K562 (cell line): ENCODE measurements at regions not wholly inside any gene's neighbourhood (a gene's known extent, or its start where the extent isn't known, plus 50 kb on each side); places are given as distances from the start of the nearest gene placed in this dataset.

Source experiments
- ATAC-seq: fragments of 200-7000 bp; cut with Tn5 transposase; 3 replicates; pipeline ENCODE4 v1.9.1; 2020; ENCODE audit warnings: moderate library complexity
- BruUV-seq: library from RNA; stranded (reverse); fragments of 400-500 nt; replicated peaks from 2 replicates; lab custom pipeline; 2021; lab: Mats Ljungman, UMichigan
- CTCF ChIA-PET: fragments of 300-600 bp; formaldehyde crosslinking; extraction: SDS; loops from one replicate; lab custom pipeline; 2021; ENCODE audit warnings: low intra/inter-chr PET ratio; lab: Yijun Ruan, JAX
- POLR2A ChIA-PET: fragments of 300-600, 350-650 bp; sonication (Branson Sonifier 250); formaldehyde crosslinking; extraction: SDS; loops from one replicate; lab custom pipeline; 2021; ENCODE audit warnings: antibody characterized with exemption, inconsistent platforms; lab: Yijun Ruan, JAX
- DNase-seq, 4 experiments: peaks; one replicate each; pipeline versions ENCODE4 v3.0.0 to v3.0.0-alpha.2; 2011 to 2018; ENCODE audit warnings: low spot score in 3 of 4, mixed read lengths in 3 of 4; ENCODE audit errors: extremely low read depth in 1 of 4
- FAIRE-seq: peaks from 2 replicates; lab custom pipeline; 2011; peaks lifted over from hg19 to GRCh38; lab: Jason Lieb, UNC
- H2AFZ ChIP-seq: 2 replicates; pipeline ENCODE4 v1.6.0; 2011; ENCODE audit warnings: low read depth, low read length, control low read depth, inconsistent platforms
- H3K27ac ChIP-seq: fragments of 200-600 bp; 3 replicates; pipeline ENCODE4 v1.8.0; 2011; ENCODE audit warnings: low read depth, mild to moderate bottlenecking, control low read depth, inconsistent platforms, low read length, moderate library complexity, mixed read lengths; ENCODE audit errors: extremely low read depth
- H3K27me3 ChIP-seq, 2 experiments: fragments of 300-600 bp in 1 of 2; 2 replicates in 1 of 2; 3 replicates in 1 of 2; pipeline versions ENCODE4 v1.6.0 to v1.8.0; 2011; ENCODE audit warnings: inconsistent platforms in 2 of 2, low read length in 2 of 2, mild to moderate bottlenecking in 1 of 2, mixed read lengths in 1 of 2, moderate library complexity in 1 of 2; ENCODE audit not compliant: control insufficient read depth in 2 of 2, insufficient read depth in 2 of 2
- H3K36me3 ChIP-seq: fragments of 300-600 bp; 3 replicates; pipeline ENCODE4 v1.8.0; 2011; ENCODE audit warnings: mild to moderate bottlenecking, low read length, inconsistent platforms; ENCODE audit not compliant: control insufficient read depth, insufficient read depth
- H3K4me1 ChIP-seq, 2 experiments: fragments of 200-600 bp in 1 of 2; replicated peaks in 1 of 2; 2 replicates in 1 of 2; 3 replicates in 1 of 2; pipeline versions ENCODE4 v1.5.1 to v1.8.0; 2011; ENCODE audit warnings: inconsistent platforms in 2 of 2, low read length in 2 of 2, mild to moderate bottlenecking in 1 of 2, mixed read lengths in 1 of 2, moderate library complexity in 1 of 2; ENCODE audit not compliant: control insufficient read depth in 2 of 2, insufficient read depth in 2 of 2
- H3K4me2 ChIP-seq: 2 replicates; pipeline ENCODE4 v1.6.1; 2011; ENCODE audit warnings: low read length, control low read depth, inconsistent platforms, mixed read lengths; ENCODE audit not compliant: insufficient read depth
- H3K4me3 ChIP-seq: fragments of 200-600 bp; sonication (generic), shearing (Covaris generic); 2 replicates; pipeline ENCODE4 v1.5.1; 2016; ENCODE audit warnings: control low read depth, inconsistent platforms
- H3K79me2 ChIP-seq: fragments of 200-600 bp; 3 replicates; pipeline ENCODE4 v1.8.0; 2011; ENCODE audit warnings: low read length, inconsistent platforms; ENCODE audit not compliant: control insufficient read depth, insufficient read depth
- H3K9ac ChIP-seq, 2 experiments: 2 replicates each; pipeline versions ENCODE4 v1.6.0 to v1.6.1; 2011; ENCODE audit warnings: low read depth in 2 of 2, low read length in 2 of 2, control low read depth in 1 of 2, inconsistent platforms in 1 of 2, mild to moderate bottlenecking in 1 of 2, mixed read lengths in 1 of 2; ENCODE audit not compliant: insufficient read depth in 1 of 2
- H3K9me1 ChIP-seq: one replicate; pipeline ENCODE4 v1.6.0; 2011; ENCODE audit warnings: inconsistent platforms, mild to moderate bottlenecking, low read length, moderate library complexity; ENCODE audit not compliant: control insufficient read depth, insufficient read depth
- H3K9me3 ChIP-seq: replicated peaks from 2 replicates; pipeline ENCODE4 v1.5.1; 2011; ENCODE audit warnings: low read depth, low read length, inconsistent platforms; ENCODE audit not compliant: control insufficient read depth, insufficient read depth
- H4K20me1 ChIP-seq: replicated peaks from 2 replicates; pipeline ENCODE4 v1.6.1; 2011; ENCODE audit warnings: low read length, inconsistent platforms, mixed read lengths; ENCODE audit not compliant: control insufficient read depth, insufficient read depth
- CHD1 ChIP-seq: fragments of 200-600 bp; sonication (generic); IDR thresholded peaks from one replicate; pipeline ENCODE4 v1.6.1; 2012; ENCODE audit warnings: mild to moderate bottlenecking, moderate library complexity, low read length, inconsistent platforms
- DIDO1 ChIP-seq: fragments of 450-650 bp; IDR thresholded peaks from 2 replicates; pipeline ENCODE4 v1.6.1; 2016; ENCODE audit warnings: low read depth, missing biosample characterization, missing genetic modification characterization
- ELK1 ChIP-seq: sonication (generic); formaldehyde crosslinking; IDR thresholded peaks from 2 replicates; pipeline ENCODE4 v1.8.1; 2022; ENCODE audit warnings: missing genetic modification reagents
- GATAD2A ChIP-seq: fragments of 450-650 bp; IDR thresholded peaks from 2 replicates; pipeline ENCODE4 v1.6.1; 2017
- GTF2E2 ChIP-seq: fragments of 200-800 bp; sonication (Bioruptor generic); IDR thresholded peaks from 2 replicates; pipeline ENCODE4 v1.6.1; 2016; ENCODE audit warnings: missing genetic modification characterization, missing compliant biosample characterization
- WGBS: fragments of 100-300 bp; shearing (Covaris generic); methylation state at CpG from one replicate; pipeline ENCODE4 v1.1.6; 2016; ENCODE audit warnings: low coverage, mixed read lengths; ENCODE audit not compliant: insufficient coverage; ENCODE audit errors: missing lambda C conversion rate; 5-methylcytosine and 5-hydroxymethylcytosine counted together
- in situ Hi-C: fragments of 300-500 bp; cut with MboI; formaldehyde crosslinking; loops from 4 replicates; pipeline ENCODE4 v1.15.0; 2018; ENCODE audit warnings: inconsistent platforms, mixed read lengths
- intact Hi-C: fragments of 100-400 bp; cut with micrococcal nuclease; formaldehyde crosslinking; loops from 2 replicates; pipeline ENCODE4 v1.14.2; 2022
- TF ChIP-seq, protein P1 (sequence below): fragments of 450-650 bp; IDR thresholded peaks from 2 replicates; pipeline ENCODE4 v1.7.0; 2016; ENCODE audit warnings: borderline replicate concordance

DNA sequence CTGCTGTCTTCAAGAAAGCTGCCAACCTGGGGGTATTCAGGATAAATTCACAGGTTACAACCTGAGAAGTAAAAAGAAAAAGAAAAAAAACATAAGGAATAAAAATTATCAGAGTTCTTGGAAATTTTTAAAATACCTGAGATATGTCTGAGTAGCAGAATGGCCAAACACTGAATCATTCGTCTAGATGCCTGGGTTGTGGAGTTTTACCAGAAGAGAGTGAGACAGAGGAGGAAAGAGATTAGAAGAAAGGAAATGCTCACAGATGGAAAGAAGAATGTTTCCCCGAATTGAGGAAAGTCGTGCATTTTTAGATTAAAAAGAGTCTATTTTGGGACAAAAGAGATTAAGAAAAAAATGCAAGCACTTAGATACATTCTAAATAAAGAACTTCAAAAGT is 1026.7 kb downstream of the TBC1D22A start:
- intact Hi-C loops (no loop called here), in situ Hi-C loops (no loop called here)
- H3K27me3 ChIP-seq, result no peaks in the 10 kb centered on the region
- no TSS peak for BruUV-seq
- H4K20me1 ChIP-seq, result no peaks in the 10 kb centered on the region
- H3K4me2 ChIP-seq, result no peak overlapping the region
- H3K27ac ChIP-seq, result no peak overlapping the region
- 0 out of 2 replicates have a peak, but pooled peaks cover 3% of the 10 kb centered on the region for H3K9me3 ChIP-seq
- no peak for ATAC-seq
- H3K36me3 ChIP-seq, result no peaks in the 10 kb centered on the region
- H3K9me1 ChIP-seq, result no peaks in the 10 kb centered on the region
- no peak overlapping the region for H2AFZ ChIP-seq
- TF ChIP-seq GATAD2A (no peak), ELK1 (CRISPR knock-in tag) (no peak), GTF2E2 (no peak), DIDO1 (tag) (no peak), CHD1 (no peak)
- TF ChIP-seq, protein P1, sequence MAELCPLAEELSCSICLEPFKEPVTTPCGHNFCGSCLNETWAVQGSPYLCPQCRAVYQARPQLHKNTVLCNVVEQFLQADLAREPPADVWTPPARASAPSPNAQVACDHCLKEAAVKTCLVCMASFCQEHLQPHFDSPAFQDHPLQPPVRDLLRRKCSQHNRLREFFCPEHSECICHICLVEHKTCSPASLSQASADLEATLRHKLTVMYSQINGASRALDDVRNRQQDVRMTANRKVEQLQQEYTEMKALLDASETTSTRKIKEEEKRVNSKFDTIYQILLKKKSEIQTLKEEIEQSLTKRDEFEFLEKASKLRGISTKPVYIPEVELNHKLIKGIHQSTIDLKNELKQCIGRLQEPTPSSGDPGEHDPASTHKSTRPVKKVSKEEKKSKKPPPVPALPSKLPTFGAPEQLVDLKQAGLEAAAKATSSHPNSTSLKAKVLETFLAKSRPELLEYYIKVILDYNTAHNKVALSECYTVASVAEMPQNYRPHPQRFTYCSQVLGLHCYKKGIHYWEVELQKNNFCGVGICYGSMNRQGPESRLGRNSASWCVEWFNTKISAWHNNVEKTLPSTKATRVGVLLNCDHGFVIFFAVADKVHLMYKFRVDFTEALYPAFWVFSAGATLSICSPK, result no peak
- FAIRE-seq, result no peak
- H3K9ac ChIP-seq, result no peak overlapping the region
- no peak overlapping the region for H3K4me3 ChIP-seq
- no peaks in the 10 kb centered on the region for H3K4me1 ChIP-seq
- no peak for DNase-seq
- ChIA-PET POLR2A (interaction anchor here (0.5 to 1.7 kb wide), 2 partner anchors 10 to 107 kb away, joined by 3 to 5 read pairs; no protein-coding TSS in a partner anchor), CTCF (no interaction called here)
- no peaks in the 10 kb centered on the region for H3K79me2 ChIP-seq
- 31% methylated on average over 3 of the region's 3 CpGs for WGBS
